HFF-Myc (cell line): ENCODE measurements at regions not wholly inside any gene's neighbourhood (a gene's known extent, or its start where the extent isn't known, plus 50 kb on each side); places are given as distances from the start of the nearest gene placed in this dataset.

Experiments used
- DNase-seq: peaks from one replicate; pipeline ENCODE4 v3.0.0-alpha.2; 2011; ENCODE audit warnings: low read depth; ENCODE audit errors: extremely low read depth
- H3K4me3 ChIP-seq: replicated peaks from 2 replicates; pipeline ENCODE4 v1.5.1; 2011; ENCODE audit warnings: low read depth, mild to moderate bottlenecking, control low read depth, low read length
- TF ChIP-seq, protein P1 (sequence below): IDR thresholded peaks from 2 replicates; pipeline ENCODE4 v1.5.1; 2012; ENCODE audit warnings: mild to moderate bottlenecking, low read depth, low read length, control low read depth; ENCODE audit errors: missing control alignments

DNA sequence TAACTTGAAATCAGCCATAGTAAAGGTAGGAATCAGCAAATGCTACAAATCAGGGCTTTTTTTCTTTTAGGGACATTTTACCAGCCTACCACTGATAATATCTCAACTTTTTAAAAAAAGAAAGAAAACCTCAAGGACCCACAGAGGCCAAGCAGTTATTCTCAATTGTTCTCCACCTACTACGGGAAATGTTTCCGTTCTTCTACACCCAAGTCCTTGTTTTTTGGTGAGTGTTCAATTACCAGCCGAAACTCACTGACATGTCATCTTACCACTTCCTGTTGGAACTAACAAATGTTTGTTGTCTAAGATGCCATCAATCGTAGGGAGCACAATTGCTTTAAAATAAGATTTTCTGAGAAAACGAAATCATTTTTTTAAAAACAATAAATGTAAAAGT lies 50.2 kb upstream of the CDK1 start:
- no peak for DNase-seq
- H3K4me3 ChIP-seq: no peak overlapping the region
- TF ChIP-seq, protein P1, sequence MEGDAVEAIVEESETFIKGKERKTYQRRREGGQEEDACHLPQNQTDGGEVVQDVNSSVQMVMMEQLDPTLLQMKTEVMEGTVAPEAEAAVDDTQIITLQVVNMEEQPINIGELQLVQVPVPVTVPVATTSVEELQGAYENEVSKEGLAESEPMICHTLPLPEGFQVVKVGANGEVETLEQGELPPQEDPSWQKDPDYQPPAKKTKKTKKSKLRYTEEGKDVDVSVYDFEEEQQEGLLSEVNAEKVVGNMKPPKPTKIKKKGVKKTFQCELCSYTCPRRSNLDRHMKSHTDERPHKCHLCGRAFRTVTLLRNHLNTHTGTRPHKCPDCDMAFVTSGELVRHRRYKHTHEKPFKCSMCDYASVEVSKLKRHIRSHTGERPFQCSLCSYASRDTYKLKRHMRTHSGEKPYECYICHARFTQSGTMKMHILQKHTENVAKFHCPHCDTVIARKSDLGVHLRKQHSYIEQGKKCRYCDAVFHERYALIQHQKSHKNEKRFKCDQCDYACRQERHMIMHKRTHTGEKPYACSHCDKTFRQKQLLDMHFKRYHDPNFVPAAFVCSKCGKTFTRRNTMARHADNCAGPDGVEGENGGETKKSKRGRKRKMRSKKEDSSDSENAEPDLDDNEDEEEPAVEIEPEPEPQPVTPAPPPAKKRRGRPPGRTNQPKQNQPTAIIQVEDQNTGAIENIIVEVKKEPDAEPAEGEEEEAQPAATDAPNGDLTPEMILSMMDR: no peak

DNA sequence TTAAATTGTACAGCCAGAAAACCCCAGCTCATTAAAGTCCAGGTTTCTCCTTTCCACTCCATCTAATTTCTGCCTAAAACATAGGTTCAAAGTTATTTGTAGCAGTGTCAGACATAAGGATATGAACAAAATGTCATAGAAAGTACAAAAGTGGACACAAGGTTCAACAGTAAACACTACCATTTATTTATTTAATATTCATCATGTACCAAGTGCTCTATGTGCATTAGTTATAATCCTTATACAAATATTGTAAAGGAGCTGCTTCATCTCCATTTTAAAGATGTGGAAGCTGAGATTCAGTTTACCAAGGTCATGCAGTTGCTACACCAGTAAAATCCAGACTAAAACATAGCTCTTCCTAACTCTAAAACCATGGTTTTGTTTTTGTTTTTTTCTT lies 52.0 kb upstream of the CDK1 start:
- H3K4me3 ChIP-seq: no peak overlapping the region
- DNase-seq: no peak
- TF ChIP-seq, protein P1: no peak

DNA sequence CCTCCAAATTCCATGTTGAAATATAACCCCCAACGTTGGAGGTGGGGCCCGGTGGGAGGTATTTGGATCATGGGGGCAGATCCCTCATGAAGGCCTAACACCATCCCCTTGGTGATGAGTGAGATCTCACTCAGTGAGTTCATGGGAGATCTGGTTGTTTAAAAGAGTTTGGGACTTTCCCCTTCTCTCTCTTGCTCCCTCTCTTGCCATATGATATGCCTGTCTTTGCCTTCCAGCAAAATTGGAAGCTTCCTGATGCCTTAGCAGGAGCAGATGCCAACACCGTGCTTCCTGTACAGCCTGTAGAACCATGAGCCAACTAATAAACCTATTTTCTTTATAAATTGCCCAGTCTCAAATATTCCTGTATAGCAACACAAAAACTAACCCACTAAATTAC lies 55.7 kb upstream of the CDK1 start:
- no peak overlapping the region for H3K4me3 ChIP-seq
- TF ChIP-seq, protein P1: no peak
- DNase-seq: no peak

DNA sequence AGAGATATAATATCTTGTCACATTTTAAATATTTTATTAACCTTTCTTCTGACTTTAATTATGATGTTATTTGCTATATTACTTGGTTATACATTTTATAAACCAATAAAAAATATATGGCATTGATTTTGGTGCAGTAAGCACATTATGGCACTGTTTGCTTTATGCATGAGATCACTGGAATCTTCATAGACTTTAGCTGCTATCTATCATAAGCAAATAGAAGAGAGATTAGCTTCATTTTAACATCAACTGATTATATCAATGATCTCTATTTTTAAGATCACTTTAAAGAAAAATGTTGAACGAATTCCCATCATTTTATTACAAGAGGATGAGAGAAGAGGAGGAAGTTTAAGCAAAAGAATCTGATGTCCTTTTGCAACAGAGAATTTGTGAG lies 58.6 kb upstream of the CDK1 start:
- no peak overlapping the region for H3K4me3 ChIP-seq
- no peak for DNase-seq
- TF ChIP-seq, protein P1: no peak

DNA sequence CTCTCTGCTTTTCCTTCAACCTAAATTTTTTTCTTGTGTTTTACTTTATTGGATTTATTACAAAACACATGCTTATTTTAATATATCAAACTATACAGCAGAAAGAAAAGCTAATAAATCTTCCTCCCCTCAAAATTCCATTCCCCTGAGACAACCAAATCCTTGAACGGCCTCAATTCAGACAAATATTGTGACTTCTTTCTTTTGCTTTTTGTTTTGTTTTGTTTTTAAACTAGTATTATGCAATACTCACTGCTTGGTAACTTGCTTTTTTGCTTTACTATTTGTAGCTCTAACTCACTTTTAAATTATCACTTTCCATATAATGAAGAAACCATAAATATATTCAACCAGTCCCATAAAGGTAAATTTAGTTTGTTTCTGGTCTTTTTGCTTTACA lies 59.4 kb upstream of the CDK1 start:
- H3K4me3 ChIP-seq: no peak overlapping the region
- TF ChIP-seq, protein P1: no peak
- no peak for DNase-seq

DNA sequence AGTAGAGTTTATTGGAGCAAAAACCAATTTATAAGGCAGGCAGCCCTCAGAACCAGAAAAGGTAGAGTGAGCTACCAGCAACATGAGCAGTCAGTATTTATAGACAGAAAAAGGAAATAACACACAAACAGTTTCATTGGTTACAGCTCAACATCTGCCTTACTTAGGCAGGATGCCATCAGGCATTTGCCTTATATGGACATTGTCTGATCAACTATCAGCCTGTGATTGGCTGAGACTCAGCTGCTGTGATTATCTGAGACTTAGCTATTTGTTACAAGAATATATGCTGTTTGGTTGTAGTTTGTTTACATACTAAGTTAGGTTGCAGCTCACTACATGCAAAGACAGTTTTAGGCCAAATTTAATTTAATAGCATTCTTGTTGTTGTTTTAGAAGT lies 60.4 kb upstream of the CDK1 start:
- TF ChIP-seq, protein P1: no peak
- H3K4me3 ChIP-seq: no peak overlapping the region
- peak; percentile 14 for DNase-seq

DNA sequence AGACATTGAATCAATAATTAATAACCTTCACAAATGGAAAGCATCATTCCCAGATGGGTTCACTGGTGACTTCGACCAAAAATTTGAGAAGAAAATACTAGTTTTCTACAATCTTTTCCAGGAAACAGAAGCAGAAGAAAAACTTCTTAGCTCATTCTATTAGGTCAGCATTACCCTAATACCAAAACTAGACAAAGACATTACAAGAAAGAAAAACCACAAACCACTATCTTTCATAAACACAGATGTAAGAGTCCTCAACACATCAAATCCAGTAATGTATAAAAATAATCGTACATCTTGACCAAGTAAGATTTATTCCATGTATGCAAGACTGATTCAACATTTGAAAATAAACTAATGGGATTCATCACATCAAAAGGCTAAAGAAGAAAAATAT lies 64.0 kb upstream of the CDK1 start:
- DNase-seq: no peak
- no peak overlapping the region for H3K4me3 ChIP-seq
- TF ChIP-seq, protein P1: no peak
